ENCODE measurements at regions not wholly inside any gene's neighbourhood (a gene's known extent, or its start where the extent isn't known, plus 50 kb on each side); places are given as distances from the start of the nearest gene placed in this dataset.

GRCh38 chr21:18518054-18518481 lies 114.5 kb upstream of the TMPRSS15 start:
- Histone ChIP-seq H3K4me1 (ENCODE audit: insufficient read depth, low read length) (no peaks in the 10 kb centered on the region), H3K4me3 (ENCODE audit: low read length) (no peak overlapping the region), H3K9ac (ENCODE audit: low read depth, low read length) (no peak overlapping the region), H3K9me3 (ENCODE audit: insufficient read depth, low read depth, low read length) (no peaks in the 10 kb centered on the region), H3K36me3 (ENCODE audit: insufficient read depth, low read depth, low read length) (no peaks in the 10 kb centered on the region), H3K27ac (ENCODE audit: low read length) (no peak overlapping the region), H3K27me3 (ENCODE audit: insufficient read depth, low read length) (no peaks in the 10 kb centered on the region)

DNA sequence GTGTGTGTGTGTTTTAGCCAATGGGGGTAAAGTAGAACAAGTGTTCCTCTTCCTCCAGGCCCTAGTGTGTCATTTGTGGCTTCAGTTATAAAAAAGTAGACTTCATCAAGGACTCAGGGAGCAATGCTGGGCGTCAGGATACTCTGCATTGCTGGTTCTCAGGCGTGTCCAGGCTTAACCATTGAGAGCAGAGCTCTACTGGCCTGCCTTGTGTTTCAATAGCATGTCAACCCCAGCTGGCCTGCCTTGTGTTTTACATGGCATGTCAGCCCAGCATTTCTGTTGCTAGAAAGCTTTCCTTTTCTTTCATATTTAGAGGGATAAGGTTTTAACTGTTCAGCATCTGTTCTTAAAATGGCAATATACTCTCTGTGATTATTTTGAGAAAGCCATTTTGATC lies 117.6 kb upstream of the TMPRSS15 start:
- Histone ChIP-seq H3K4me3 (ENCODE audit: low read length) (no peak overlapping the region), H3K36me3 (ENCODE audit: insufficient read depth, low read depth, low read length) (no peaks in the 10 kb centered on the region), H3K4me1 (ENCODE audit: insufficient read depth, low read length) (no peaks in the 10 kb centered on the region), H3K27me3 (ENCODE audit: insufficient read depth, low read length) (no peaks in the 10 kb centered on the region), H3K27ac (ENCODE audit: low read length) (no peak overlapping the region), H3K9me3 (ENCODE audit: insufficient read depth, low read depth, low read length) (no peaks in the 10 kb centered on the region), H3K9ac (ENCODE audit: low read depth, low read length) (no peak overlapping the region)

DNA sequence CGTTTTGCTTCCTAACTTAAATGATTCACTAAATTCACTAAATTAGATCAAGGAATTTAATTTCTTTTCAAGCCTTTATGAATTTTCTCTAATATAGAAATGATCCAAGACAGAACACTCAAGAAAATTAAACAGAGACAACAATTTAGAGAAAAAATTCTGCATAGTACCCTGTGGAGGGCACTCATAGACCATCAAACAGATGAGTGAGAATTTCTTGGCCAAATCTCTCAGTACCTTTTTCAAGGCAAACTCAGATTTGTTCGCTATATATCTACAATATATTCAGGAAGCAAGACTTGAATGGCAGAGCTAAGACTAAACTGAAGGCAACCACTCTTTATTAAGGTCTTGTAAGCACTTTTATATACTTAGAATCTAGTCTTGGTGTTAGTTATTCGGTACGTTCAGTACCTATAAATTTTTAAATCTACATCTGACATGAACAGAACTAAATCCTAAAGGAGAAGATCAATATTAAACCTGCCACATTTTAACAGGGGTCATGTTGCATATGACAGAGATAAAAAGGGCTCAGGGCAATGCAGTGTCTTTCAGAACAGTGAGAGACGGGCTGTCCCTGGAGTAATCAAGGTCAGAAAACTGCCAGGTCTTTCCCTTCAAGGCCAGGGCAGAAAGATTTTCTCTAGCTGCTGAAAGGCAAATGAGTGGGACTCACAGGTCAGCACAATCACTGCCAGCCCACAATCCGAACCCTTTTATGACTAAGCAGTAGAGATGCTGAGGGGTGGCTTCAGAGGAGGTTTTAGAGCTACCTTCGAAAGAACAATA lies 118.8 kb upstream of the TMPRSS15 start:
- H3K4me1 ChIP-seq (ENCODE audit: insufficient read depth, low read length): no peaks in the 10 kb centered on the region
- no peak overlapping the region for H3K27ac ChIP-seq (ENCODE audit: low read length)
- H3K9me3 ChIP-seq (ENCODE audit: insufficient read depth, low read depth, low read length): no peaks in the 10 kb centered on the region
- H3K36me3 ChIP-seq (ENCODE audit: insufficient read depth, low read depth, low read length): no peaks in the 10 kb centered on the region
- H3K4me3 ChIP-seq (ENCODE audit: low read length): no peak overlapping the region
- H3K9ac ChIP-seq (ENCODE audit: low read depth, low read length): no peak overlapping the region
- no peaks in the 10 kb centered on the region for H3K27me3 ChIP-seq (ENCODE audit: insufficient read depth, low read length)

DNA sequence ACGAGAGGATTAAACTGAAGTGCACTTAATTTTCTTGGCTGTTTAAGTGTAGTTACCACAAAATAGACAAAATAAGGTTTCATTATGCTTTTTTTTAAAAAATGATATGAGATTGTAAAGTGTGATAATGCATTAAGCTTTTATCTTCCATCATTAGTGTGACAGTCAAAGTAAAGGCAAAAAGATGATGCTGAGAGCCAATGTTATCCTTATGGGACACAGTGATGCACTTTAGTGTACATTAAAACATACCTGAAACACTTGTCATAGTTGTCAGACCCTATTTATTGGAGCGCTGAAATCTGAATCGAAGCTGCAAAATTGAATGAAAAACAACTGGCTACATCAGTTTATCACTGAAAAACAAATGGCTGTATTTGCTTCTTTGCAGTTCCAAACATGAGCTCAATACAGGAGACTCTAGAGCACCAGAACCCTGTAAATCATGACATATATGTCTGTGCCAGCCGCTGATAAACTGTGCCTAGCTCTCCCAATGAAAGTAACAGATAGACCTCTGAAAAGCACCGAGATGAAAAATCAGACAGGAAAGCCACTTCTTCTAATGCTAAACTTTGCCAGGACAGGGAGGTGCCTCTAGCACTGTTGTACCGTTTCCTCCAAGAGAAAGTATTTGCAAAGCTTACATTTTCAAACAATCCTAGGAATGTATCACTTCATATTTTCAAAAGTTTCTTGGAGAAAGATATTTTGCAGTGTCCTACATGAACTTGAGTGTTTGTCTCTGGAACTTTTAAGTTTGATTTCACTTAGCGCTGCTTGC lies 120.7 kb upstream of the TMPRSS15 start:
- no peaks in the 10 kb centered on the region for H3K27me3 ChIP-seq (ENCODE audit: insufficient read depth, low read length)
- H3K27ac ChIP-seq (ENCODE audit: low read length): no peak overlapping the region
- H3K4me3 ChIP-seq (ENCODE audit: low read length): no peak overlapping the region
- no peaks in the 10 kb centered on the region for H3K4me1 ChIP-seq (ENCODE audit: insufficient read depth, low read length)
- no peaks in the 10 kb centered on the region for H3K9me3 ChIP-seq (ENCODE audit: insufficient read depth, low read depth, low read length)
- H3K9ac ChIP-seq (ENCODE audit: low read depth, low read length): no peak overlapping the region
- H3K36me3 ChIP-seq (ENCODE audit: insufficient read depth, low read depth, low read length): no peaks in the 10 kb centered on the region

DNA sequence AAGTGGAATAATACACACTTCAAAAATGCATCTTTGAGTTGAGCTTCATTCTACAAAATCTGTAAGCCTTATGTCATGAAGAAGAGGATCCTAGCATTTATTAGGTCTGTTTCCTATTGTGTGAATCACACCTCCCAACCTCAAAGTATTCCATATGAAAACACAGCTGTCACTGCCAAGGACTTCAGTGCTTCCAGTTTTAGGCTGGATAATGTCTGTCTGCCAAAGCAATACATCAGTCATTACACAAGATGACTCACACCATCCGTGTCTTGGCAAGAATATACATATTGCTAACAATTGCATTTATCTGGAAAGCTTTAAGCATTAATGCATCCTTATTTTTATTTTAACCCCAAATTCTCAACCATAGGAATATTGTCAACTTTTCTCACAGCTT lies 125.7 kb upstream of the TMPRSS15 start:
- H3K9ac ChIP-seq (ENCODE audit: low read depth, low read length): no peak overlapping the region
- no peaks in the 10 kb centered on the region for H3K36me3 ChIP-seq (ENCODE audit: insufficient read depth, low read depth, low read length)
- H3K27ac ChIP-seq (ENCODE audit: low read length): no peak overlapping the region
- no peak overlapping the region for H3K4me3 ChIP-seq (ENCODE audit: low read length)
- H3K27me3 ChIP-seq (ENCODE audit: insufficient read depth, low read length): no peaks in the 10 kb centered on the region
- H3K4me1 ChIP-seq (ENCODE audit: insufficient read depth, low read length): peaks cover 5% of the 10 kb centered on the region; the same call in 1 of the 2 replicates
- no peaks in the 10 kb centered on the region for H3K9me3 ChIP-seq (ENCODE audit: insufficient read depth, low read depth, low read length)

DNA sequence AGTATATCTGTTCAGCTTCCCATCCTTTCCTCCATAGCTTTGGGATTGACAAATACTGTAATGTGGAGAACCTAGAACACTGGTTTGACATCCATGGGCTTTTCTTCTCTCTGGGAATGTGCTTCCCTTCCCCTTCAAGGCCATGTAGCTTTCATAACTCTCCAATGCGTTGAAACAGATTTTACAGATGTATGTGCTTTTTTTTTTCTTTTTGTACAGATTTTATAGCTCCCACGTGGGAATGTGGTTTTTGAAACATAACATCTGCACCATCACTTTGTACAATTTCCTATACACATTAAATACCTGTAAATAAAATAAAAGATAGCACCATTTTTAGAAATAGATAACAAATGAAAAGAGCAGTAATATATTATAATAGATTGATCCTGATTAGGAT lies 138.5 kb upstream of the TMPRSS15 start:
- Histone ChIP-seq H3K36me3 (ENCODE audit: insufficient read depth, low read depth, low read length) (no peaks in the 10 kb centered on the region), H3K27ac (ENCODE audit: low read length) (no peak overlapping the region), H3K4me3 (ENCODE audit: low read length) (no peak overlapping the region), H3K9me3 (ENCODE audit: insufficient read depth, low read depth, low read length) (no peaks in the 10 kb centered on the region), H3K27me3 (ENCODE audit: insufficient read depth, low read length) (no peaks in the 10 kb centered on the region), H3K4me1 (ENCODE audit: insufficient read depth, low read length) (no peaks in the 10 kb centered on the region), H3K9ac (ENCODE audit: low read depth, low read length) (no peak overlapping the region)

DNA sequence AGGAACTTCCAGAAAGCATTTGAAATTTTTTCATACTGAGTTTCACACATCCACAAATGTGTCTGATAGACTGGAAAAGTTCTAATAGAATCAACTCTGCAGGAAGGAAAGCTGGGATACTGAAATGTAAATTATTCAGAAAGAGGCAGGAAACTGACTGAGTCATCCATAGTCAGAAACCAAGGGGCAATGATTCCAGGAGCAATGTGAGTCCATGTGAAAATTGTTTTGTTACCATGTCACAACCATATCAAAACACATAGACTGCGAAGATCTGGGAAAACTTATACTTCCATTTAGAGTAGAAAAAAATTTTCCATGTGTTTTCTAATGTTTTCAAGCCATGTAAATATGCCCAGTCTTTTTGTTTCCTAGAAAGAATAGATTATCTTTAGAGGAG lies 142.3 kb upstream of the TMPRSS15 start:
- Histone ChIP-seq H3K27me3 (ENCODE audit: insufficient read depth, low read length) (no peaks in the 10 kb centered on the region), H3K36me3 (ENCODE audit: insufficient read depth, low read depth, low read length) (no peaks in the 10 kb centered on the region), H3K27ac (ENCODE audit: low read length) (no peak overlapping the region), H3K9ac (ENCODE audit: low read depth, low read length) (no peak overlapping the region), H3K4me1 (ENCODE audit: insufficient read depth, low read length) (no peaks in the 10 kb centered on the region), H3K4me3 (ENCODE audit: low read length) (no peak overlapping the region), H3K9me3 (ENCODE audit: insufficient read depth, low read depth, low read length) (no peaks in the 10 kb centered on the region)

DNA sequence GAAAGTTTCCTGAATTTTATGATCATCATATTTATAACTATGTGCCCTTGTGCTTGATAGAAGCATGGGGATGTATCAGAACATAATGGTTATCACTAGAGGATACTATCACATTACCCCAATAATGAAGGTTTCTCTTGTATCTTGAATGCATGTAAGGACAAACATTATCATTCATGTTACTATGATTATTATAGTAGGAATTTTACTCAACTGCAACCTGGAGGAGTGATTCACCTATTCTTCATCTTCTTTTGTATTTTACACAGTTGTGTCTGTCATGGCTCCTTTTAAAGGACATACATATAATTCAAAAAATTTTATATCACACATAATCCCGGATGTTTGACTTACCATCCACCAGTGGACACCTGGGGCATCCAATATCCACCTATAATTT lies 143.8 kb upstream of the TMPRSS15 start:
- Histone ChIP-seq H3K4me1 (ENCODE audit: insufficient read depth, low read length) (no peaks in the 10 kb centered on the region), H3K27ac (ENCODE audit: low read length) (no peak overlapping the region)

GRCh38 chr21:18548249-18548648 lies 144.7 kb upstream of the TMPRSS15 start:
- Histone ChIP-seq H3K4me3 (ENCODE audit: low read length) (no peak overlapping the region), H3K27me3 (ENCODE audit: insufficient read depth, low read length) (no peaks in the 10 kb centered on the region), H3K9ac (ENCODE audit: low read depth, low read length) (no peak overlapping the region), H3K9me3 (ENCODE audit: insufficient read depth, low read depth, low read length) (no peaks in the 10 kb centered on the region), H3K36me3 (ENCODE audit: insufficient read depth, low read depth, low read length) (no peaks in the 10 kb centered on the region), H3K4me1 (ENCODE audit: insufficient read depth, low read length) (no peaks in the 10 kb centered on the region), H3K27ac (ENCODE audit: low read length) (no peak overlapping the region)

More for the DNA sequence above, 143.8 kb upstream of the TMPRSS15 start:
- Histone ChIP-seq H3K4me3 (ENCODE audit: low read length) (no peak overlapping the region), H3K27me3 (ENCODE audit: insufficient read depth, low read length) (no peaks in the 10 kb centered on the region), H3K9me3 (ENCODE audit: insufficient read depth, low read depth, low read length) (no peaks in the 10 kb centered on the region), H3K36me3 (ENCODE audit: insufficient read depth, low read depth, low read length) (no peaks in the 10 kb centered on the region), H3K9ac (ENCODE audit: low read depth, low read length) (no peak overlapping the region)

DNA sequence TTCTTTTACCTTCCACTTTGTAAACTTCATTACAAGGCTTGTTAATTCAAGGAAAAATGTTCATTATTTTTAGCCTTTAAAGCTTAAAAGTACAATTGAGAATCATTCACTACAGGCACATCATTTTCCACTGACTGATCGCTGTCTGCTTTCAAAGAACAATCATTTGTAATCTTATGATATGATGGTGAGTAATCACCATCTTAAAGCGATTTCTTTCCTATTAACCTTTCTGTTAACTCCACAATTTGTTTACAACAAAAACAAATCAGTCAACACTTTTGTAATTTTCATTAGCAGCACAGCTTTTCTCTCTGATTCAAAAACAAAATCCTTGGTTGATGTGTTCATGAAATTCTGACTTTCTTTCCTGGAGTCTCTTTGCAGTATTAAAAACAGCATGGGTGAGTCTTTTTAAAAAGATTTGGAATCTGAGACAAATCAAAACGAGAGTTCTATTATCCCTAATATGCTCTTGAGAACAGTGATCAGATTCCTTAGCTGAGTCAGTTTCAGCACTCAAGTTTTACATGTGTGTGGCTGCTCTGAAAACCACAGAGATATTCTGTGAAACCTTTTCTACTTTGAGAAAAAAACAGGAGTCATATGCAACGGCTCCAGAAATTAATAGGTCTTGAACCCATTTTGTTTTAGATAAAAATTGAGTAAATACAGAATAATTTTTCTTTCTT lies 145.8 kb upstream of the TMPRSS15 start:
- Histone ChIP-seq H3K4me1 (ENCODE audit: insufficient read depth, low read length) (no peaks in the 10 kb centered on the region), H3K27me3 (ENCODE audit: insufficient read depth, low read length) (no peaks in the 10 kb centered on the region), H3K9ac (ENCODE audit: low read depth, low read length) (no peak overlapping the region), H3K4me3 (ENCODE audit: low read length) (no peak overlapping the region), H3K36me3 (ENCODE audit: insufficient read depth, low read depth, low read length) (no peaks in the 10 kb centered on the region), H3K9me3 (ENCODE audit: insufficient read depth, low read depth, low read length) (no peaks in the 10 kb centered on the region), H3K27ac (ENCODE audit: low read length) (no peak overlapping the region)

DNA sequence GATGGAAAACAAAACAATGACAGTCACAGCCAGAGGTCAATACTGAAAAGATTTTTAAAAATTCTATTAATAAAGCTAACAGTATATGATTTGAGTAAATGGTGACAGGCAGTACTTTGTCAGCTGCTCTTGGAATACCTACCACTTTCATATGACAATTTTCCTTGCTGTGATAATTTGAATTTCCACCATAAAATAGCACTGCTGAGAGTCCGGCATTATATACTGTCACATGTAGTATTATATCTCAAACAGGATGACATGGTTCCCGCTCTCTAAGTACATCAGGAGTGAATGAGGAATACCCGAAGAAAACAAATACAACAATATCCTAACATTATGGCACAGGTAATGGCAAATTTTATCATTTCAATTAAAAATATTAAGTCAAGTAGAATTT lies 146.8 kb upstream of the TMPRSS15 start:
- Histone ChIP-seq H3K4me1 (ENCODE audit: insufficient read depth, low read length) (no peaks in the 10 kb centered on the region), H3K4me3 (ENCODE audit: low read length) (no peak overlapping the region), H3K36me3 (ENCODE audit: insufficient read depth, low read depth, low read length) (no peaks in the 10 kb centered on the region), H3K27ac (ENCODE audit: low read length) (no peak overlapping the region), H3K27me3 (ENCODE audit: insufficient read depth, low read length) (no peaks in the 10 kb centered on the region), H3K9me3 (ENCODE audit: insufficient read depth, low read depth, low read length) (no peaks in the 10 kb centered on the region), H3K9ac (ENCODE audit: low read depth, low read length) (no peak overlapping the region)
